ENCODE measurements at regions not wholly inside any gene's neighbourhood (a gene's known extent, or its start where the extent isn't known, plus 50 kb on each side); places are given as distances from the start of the nearest gene placed in this dataset.
"Not testable (repeated sequence)": the region's sequence is repeated elsewhere in the genome, so short reads cannot be mapped to it uniquely, and the experiment has no call there.

DNA sequence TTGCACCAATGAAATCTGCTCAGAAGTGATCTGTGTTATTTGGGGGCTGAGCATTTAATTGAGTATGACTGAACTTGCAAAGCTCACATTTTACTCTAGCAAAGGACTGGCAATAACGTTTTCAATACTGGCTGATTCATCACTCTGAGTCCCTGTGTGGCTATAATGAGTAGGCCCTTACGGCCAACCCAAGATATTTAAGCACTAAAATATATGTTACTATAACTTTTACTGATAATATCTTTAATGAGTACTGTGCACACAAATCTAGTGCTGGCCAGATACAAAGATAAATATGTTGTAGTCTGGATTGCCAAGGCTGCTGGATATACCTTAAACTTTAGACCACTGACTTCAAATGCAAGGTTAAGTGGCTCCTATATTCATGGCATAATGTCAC is 436.4 kb upstream of the KCNMB2 start:
- DNase-seq (ENCODE audit: extremely low read depth in 1 of 2, low read depth in 1 of 2), result no peak

GRCh38 chr3:178100908-178101307 is 435.3 kb upstream of the KCNMB2 start:
- DNase-seq (ENCODE audit: extremely low read depth in 1 of 2, low read depth in 1 of 2), result no peak

DNA sequence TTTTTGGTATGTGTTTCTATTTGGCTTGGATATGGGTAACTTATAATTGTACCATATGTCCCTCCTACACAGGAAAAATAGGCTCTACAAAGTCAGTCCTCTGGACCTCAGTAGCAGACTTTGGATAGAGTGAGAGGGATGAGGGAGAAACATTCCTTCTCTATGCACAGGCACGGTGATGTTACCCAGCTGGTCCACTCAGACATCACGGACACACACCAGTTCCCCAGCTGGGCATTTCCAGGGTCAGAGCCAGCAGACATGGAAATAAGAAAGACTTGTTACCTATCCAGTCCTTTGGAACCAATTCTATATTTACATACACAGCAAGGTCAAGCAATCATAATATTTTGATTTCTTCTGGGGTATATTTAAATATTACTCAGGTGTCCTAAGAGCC is 433.1 kb upstream of the KCNMB2 start:
- no peak for DNase-seq (ENCODE audit: extremely low read depth in 1 of 2, low read depth in 1 of 2)

DNA sequence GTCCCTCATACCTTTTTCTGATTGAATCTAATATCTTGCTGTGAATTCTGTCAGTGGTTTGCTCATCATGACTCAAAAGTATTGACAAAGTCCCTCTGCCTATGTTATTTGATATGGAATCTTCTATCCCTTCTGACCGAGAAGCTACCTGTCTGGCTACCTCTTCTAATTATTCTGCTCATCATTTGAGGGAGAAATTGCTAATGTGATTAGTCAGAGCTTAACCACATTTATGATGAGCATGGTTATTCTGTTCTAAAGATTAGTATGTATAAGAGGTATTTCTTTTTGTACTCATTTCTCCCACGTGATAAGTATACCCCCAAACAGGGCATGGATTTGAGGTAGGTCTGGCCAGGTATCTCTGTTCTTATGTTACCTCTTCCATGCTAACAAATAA is 428.4 kb upstream of the KCNMB2 start:
- no peak for DNase-seq (ENCODE audit: extremely low read depth in 1 of 2, low read depth in 1 of 2)

DNA sequence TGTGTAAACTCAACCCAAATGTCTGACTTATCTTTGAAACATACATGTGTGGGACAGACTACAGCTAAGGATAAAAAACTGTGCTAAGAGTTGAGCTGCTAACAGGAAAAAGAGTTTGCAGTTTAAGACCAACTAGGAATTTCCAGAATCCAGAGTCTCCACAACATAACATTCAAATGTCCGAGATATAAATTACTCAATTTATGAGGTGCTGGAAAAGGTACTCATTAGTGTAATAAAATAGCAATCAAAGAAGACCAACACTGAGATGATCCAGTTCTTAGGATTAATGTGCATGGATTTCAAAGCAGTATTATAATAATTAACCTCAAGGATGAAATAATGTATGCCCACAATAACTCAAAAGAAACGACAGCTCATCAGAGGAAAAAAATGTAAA is 426.5 kb upstream of the KCNMB2 start:
- DNase-seq (ENCODE audit: extremely low read depth in 1 of 2, low read depth in 1 of 2), result no peak

DNA sequence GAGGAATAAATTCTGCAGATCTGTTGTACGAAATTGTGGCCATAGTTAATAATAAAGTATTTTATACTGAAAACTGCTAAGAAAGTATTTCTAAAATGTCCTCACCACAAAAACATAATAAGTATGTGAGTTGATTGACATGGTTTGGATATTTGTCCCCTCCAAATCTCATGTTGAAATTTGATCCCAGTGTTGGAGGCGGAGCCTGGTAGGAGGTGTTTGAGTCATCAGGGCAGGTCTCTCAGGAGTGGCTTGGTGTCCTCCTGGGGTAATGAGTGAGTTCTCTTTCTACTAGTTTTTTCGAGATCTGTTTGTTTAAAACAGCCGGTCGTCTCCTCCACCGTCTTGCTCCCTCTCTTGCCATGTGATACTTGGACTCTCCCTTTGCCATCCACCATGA is 424.1 kb upstream of the KCNMB2 start:
- no peak for DNase-seq (ENCODE audit: extremely low read depth in 1 of 2, low read depth in 1 of 2)

GRCh38 chr3:178112552-178112951 is 423.7 kb upstream of the KCNMB2 start:
- DNase-seq (ENCODE audit: extremely low read depth in 1 of 2, low read depth in 1 of 2), result not testable (repeated sequence)

DNA sequence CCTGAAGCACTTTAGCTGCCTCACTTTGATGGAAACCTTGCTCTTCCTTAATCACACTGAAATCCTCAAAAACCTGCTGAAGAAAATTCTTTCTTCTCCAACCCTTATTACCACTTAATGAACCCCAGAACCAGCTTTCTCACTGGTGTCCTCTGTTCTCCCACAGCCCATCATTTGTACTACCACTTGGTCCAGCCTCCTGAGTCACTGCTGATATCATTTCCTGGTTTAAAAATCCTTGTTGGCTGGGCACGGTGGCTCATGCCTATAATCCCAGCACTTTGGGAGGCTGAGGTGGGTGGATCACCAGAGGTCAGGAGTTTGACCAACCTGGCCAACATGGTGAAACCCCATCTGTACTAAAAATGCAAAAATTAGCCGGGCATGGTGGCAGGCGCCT is 418.6 kb upstream of the KCNMB2 start:
- DNase-seq (ENCODE audit: extremely low read depth in 1 of 2, low read depth in 1 of 2), result no peak

GRCh38 chr3:178119608-178120295 is 416.5 kb upstream of the KCNMB2 start:
- DNase-seq (ENCODE audit: extremely low read depth in 1 of 2, low read depth in 1 of 2), result not testable (repeated sequence)

DNA sequence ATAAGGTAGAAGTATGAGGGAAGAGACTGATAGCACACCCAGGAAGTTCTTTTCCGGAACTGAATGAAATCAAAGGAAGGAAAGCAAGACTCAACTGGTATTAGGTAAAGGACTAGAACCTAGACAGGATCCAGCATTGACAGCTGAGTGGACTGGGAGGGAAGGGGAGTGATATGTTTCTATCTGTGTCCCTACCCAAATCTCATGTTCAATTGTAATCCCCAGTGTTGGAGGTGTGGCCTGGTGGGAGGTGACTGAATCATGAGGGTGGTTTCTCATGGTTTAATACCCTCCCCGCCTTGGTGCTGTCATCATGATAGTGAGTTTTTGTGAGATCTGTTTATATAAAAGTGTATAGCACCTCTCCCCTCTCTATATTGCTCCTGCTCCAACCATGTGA is 415.9 kb upstream of the KCNMB2 start:
- no peak for DNase-seq (ENCODE audit: extremely low read depth in 1 of 2, low read depth in 1 of 2)

- no peak for DNase-seq (ENCODE audit: extremely low read depth in 1 of 2, low read depth in 1 of 2)
Observed at GRCh38 chr3:178126686-178127085, 409.6 kb upstream of the KCNMB2 start.

- DNase-seq (ENCODE audit: extremely low read depth in 1 of 2, low read depth in 1 of 2), result no peak
Observed at GRCh38 chr3:178127221-178127620, 409.0 kb upstream of the KCNMB2 start.

GRCh38 chr3:178129109-178129508 is 407.1 kb upstream of the KCNMB2 start:
- no peak for DNase-seq (ENCODE audit: extremely low read depth in 1 of 2, low read depth in 1 of 2)

DNA sequence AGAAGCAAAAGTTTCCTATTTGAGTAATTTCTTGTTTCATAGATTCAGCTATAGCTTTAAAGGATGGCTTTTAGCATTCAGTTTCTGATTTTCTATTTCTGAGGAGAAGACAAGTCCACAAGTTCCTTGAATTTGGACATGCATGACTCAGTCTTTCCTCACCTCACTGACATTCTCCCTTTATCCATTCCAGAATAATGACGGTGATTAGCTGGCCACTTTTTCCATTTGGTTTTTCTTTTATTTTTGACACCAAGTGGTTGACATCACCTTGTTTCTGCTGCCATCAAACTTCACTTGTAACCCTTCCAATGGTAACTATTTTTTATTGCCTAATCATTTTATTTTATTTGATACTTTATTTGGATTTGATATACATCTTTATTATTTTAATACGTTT is 404.4 kb upstream of the KCNMB2 start:
- DNase-seq (ENCODE audit: extremely low read depth in 1 of 2, low read depth in 1 of 2), result no peak

- no peak for DNase-seq (ENCODE audit: extremely low read depth in 1 of 2, low read depth in 1 of 2)
Observed at GRCh38 chr3:178137206-178137605, 399.0 kb upstream of the KCNMB2 start.

- DNase-seq (ENCODE audit: extremely low read depth in 1 of 2, low read depth in 1 of 2), result no peak
Observed at GRCh38 chr3:178137831-178138230, 398.4 kb upstream of the KCNMB2 start.

- no peak for DNase-seq (ENCODE audit: extremely low read depth in 1 of 2, low read depth in 1 of 2)
Observed at GRCh38 chr3:178139116-178139515, 397.1 kb upstream of the KCNMB2 start.

DNA sequence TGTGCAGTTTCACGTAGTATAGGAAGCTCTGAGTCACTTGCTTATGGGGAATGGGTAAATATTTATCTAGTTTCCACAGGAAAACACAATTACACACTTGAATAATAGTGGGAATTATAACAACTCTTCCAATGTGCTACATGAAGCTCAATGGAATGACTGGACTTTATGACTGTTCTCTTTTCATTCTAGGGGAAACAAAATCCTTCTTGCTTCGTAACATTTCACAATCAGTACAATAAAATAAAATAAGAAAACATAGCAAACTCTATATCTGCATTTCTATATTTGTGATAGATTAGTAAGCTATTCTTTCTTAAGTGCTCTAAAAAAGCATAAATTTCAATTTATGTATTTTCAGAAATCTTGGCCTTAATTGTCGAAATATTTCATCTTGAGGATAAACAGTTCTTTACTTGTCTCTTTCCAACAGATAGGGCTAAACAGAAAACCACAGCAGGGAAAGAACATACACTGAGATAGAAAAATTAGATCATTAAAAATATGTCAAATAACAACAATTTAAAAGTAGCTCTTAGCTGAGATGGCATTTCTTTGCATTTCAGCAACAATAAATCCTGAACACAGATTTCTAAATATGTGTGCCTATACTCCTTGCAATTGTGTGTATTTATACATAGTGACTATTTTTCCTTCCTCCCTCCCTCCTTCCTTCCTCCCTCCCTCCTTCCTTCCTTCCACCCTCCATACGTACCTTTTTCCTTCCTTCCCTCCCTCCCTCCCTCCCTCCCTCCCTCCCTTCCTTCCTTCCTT is 395.5 kb upstream of the KCNMB2 start:
- DNase-seq (ENCODE audit: extremely low read depth in 1 of 2, low read depth in 1 of 2), result no peak

DNA sequence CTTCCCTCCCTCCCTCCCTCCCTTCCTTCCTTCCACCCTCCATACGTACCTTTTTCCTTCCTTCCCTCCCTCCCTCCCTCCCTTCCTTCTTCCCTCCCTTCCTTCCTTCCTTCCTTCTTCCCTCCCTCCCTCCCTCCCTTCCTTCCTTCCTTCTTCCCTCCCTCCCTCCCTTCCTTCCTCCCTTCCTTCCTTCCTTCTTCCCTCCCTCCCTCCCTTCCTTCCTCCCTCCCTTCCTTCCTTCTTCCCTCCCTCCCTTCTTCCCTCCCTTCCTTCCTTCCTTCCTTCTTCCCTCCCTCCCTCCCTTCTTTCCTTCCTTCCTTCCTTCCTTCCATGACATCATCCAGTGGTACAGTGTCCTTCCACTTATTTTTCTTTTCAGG is 394.9 kb upstream of the KCNMB2 start:
- not testable (repeated sequence) for DNase-seq (ENCODE audit: extremely low read depth in 1 of 2, low read depth in 1 of 2)

GRCh38 chr3:178146406-178146831 is 389.8 kb upstream of the KCNMB2 start:
- DNase-seq (ENCODE audit: extremely low read depth in 1 of 2, low read depth in 1 of 2), result no peak

GRCh38 chr3:178147001-178147400 is 389.2 kb upstream of the KCNMB2 start:
- no peak for DNase-seq (ENCODE audit: extremely low read depth in 1 of 2, low read depth in 1 of 2)

DNA sequence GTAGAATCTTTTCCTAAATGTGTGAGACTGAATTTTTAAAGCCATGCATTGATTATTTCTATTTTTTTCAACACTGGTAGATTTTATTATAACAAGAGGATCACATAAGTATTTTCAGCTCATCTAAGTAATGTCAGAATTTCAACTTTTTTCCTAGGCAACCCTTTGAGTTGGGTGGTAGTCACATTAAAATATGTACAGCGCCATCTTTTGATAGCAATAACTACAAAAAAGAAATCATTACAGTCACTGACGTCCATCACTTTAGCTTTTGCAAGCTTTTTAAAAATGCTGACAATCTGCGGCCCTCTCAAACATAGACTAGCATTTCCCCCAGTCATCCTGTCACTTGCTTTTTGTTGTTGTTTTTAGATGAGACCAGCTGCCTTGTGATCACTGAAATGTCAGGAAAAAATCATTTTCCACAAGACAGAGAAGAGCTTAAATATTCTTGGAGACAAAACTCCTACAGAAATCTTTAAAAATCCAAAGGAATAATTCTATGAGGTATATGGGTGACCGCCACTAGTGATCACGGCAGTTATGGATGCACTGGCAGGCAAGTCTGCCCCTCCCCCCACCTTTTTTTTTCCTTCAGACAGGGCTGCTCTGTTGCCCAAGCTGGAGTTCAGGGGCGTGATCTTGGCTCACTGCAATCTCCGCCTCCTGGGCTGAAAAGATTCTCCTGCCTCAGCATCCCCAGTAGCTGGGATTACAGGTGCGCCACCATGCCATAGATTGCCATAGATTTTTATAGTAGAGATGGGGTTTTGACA is 384.0 kb upstream of the KCNMB2 start:
- no peak for DNase-seq (ENCODE audit: extremely low read depth in 1 of 2, low read depth in 1 of 2)
